ENCODE measurements at regions not wholly inside any gene's neighbourhood (a gene's known extent, or its start where the extent isn't known, plus 50 kb on each side); places are given as distances from the start of the nearest gene placed in this dataset.

DNA sequence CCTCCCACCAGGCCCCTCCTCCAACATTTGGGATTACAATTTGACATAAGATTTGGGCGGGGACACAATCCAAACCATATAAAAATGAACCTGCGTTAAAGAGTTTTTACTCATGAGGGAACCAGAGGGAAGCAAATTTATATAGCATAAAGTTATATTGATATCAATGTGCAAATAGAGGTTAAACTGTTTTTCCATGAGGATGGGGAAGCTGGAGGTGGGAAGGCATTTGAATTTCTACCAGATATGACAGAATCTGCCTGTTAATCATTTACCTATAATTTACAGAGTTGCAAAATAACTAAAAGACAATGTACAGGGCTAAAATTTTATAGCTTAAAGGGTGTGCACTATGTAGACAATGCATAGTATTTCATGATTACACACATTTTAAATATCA, 322.0 kb upstream of the FKBP1C start:
- Histone ChIP-seq H3K27ac (ENCODE audit: poor library complexity, severe bottlenecking) (no peak overlapping the region), H3K27me3 (ENCODE audit: insufficient read depth, poor library complexity, severe bottlenecking) (peaks cover 5% of the 10 kb centered on the region), H3K4me3 (ENCODE audit: severe bottlenecking) (no peak overlapping the region)

DNA sequence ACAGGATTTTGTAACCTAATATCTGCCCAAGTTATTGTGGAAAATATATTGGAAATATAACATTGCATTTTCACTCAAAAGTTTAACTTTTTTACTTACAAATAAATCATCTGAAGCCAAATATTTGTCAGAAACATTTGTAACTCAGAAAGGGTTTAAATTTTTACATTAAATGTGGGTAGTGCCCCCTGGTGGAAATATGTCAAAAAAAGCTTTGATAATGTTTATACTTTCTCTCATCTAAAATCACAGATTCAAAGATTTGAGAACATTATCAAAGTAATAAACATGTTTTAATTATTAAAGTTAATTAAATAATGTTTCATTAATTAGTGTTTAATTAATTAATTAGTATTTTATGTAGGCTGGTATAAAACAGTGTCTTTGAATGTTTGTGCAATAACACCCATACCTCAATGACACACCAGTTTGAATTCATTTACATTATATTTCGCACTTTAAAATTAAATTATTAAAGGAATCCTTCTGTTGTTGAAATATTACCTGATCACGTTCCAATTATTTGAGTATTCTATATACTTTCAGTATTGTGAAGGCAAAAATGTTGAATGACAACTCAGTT, 320.1 kb upstream of the FKBP1C start:
- ATAC-seq (ENCODE audit: low read depth) = no peak
- TF ChIP-seq, protein P1, sequence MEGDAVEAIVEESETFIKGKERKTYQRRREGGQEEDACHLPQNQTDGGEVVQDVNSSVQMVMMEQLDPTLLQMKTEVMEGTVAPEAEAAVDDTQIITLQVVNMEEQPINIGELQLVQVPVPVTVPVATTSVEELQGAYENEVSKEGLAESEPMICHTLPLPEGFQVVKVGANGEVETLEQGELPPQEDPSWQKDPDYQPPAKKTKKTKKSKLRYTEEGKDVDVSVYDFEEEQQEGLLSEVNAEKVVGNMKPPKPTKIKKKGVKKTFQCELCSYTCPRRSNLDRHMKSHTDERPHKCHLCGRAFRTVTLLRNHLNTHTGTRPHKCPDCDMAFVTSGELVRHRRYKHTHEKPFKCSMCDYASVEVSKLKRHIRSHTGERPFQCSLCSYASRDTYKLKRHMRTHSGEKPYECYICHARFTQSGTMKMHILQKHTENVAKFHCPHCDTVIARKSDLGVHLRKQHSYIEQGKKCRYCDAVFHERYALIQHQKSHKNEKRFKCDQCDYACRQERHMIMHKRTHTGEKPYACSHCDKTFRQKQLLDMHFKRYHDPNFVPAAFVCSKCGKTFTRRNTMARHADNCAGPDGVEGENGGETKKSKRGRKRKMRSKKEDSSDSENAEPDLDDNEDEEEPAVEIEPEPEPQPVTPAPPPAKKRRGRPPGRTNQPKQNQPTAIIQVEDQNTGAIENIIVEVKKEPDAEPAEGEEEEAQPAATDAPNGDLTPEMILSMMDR (IDR thresholded peaks at IDR 0.05; ENCODE audit: poor library complexity, severe bottlenecking) = peak; percentile 78

More for the DNA sequence above, 322.0 kb upstream of the FKBP1C start:
- Histone ChIP-seq H3K4me1 (ENCODE audit: insufficient read depth, poor library complexity, severe bottlenecking) (no peaks in the 10 kb centered on the region), H3K36me3 (ENCODE audit: low read depth) (no peaks in the 10 kb centered on the region), H3K9me3 (ENCODE audit: severe bottlenecking) (no peaks in the 10 kb centered on the region)
- TF ChIP-seq, protein P1 (IDR thresholded peaks at IDR 0.05; ENCODE audit: poor library complexity, severe bottlenecking) = no peak
- ATAC-seq (ENCODE audit: low read depth) (no peak), DNase-seq (ENCODE audit: low spot score) (no peak)

DNA sequence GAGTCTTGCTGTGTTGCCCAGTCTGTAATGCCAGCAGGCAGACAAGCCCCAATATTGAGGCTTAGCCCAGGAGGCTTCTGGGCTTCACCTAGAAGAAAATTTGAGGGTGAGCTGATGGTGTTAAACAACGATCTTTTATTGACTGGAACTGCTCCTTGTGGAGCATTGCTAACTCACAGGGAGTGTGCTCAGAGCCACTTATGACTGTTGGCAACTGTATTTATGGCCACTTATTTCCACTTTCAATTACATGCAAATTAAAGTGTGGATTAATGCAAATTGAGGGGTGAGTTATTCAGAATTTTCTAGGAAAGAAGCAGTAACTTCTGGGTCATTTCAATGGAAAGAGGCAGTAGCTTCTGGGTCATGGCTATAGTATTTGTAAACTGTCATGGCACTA, 317.2 kb upstream of the FKBP1C start:
- Histone ChIP-seq H3K9me3 (ENCODE audit: severe bottlenecking) (no peaks in the 10 kb centered on the region), H3K4me1 (ENCODE audit: insufficient read depth, poor library complexity, severe bottlenecking) (no peaks in the 10 kb centered on the region), H3K4me3 (ENCODE audit: severe bottlenecking) (no peak overlapping the region), H3K27ac (ENCODE audit: poor library complexity, severe bottlenecking) (no peak overlapping the region), H3K27me3 (ENCODE audit: insufficient read depth, poor library complexity, severe bottlenecking) (no peaks in the 10 kb centered on the region), H3K36me3 (ENCODE audit: low read depth) (no peaks in the 10 kb centered on the region)
- DNase-seq (ENCODE audit: low spot score) (no peak), ATAC-seq (ENCODE audit: low read depth) (no peak)
- TF ChIP-seq, protein P1 (IDR thresholded peaks at IDR 0.05; ENCODE audit: poor library complexity, severe bottlenecking) = no peak

More for the DNA sequence above, 320.1 kb upstream of the FKBP1C start:
- no peak overlapping the region for H3K4me3 ChIP-seq (ENCODE audit: severe bottlenecking)
- no peak overlapping the region for H3K27ac ChIP-seq (ENCODE audit: poor library complexity, severe bottlenecking)
- no peaks in the 10 kb centered on the region for H3K36me3 ChIP-seq (ENCODE audit: low read depth)
- H3K9me3 ChIP-seq (ENCODE audit: severe bottlenecking) = no peaks in the 10 kb centered on the region
- no peak for DNase-seq (ENCODE audit: low spot score)
- H3K27me3 ChIP-seq (ENCODE audit: insufficient read depth, poor library complexity, severe bottlenecking) = peaks cover 5% of the 10 kb centered on the region
- H3K4me1 ChIP-seq (ENCODE audit: insufficient read depth, poor library complexity, severe bottlenecking) = no peaks in the 10 kb centered on the region

DNA sequence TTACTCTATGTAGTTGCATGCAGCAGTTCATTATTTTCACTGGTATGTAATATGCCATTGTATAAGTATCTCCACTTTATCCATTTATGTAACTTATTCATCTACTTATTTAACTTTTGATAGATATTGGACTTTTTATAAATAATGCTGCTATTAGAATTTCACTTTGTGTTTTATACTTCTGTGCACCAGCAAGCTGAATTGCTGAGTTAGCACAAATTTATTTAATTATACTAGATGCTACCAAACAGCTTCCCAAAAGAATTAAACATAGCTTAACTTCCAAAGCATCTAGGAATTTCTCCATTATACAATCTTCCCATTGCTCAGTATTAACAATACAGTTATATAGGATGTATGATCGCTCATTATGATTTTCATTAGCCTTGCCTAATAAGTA, 308.0 kb upstream of the FKBP1C start:
- TF ChIP-seq, protein P1 (IDR thresholded peaks at IDR 0.05; ENCODE audit: poor library complexity, severe bottlenecking) = no peak
- H3K36me3 ChIP-seq (ENCODE audit: low read depth) = no peaks in the 10 kb centered on the region

DNA sequence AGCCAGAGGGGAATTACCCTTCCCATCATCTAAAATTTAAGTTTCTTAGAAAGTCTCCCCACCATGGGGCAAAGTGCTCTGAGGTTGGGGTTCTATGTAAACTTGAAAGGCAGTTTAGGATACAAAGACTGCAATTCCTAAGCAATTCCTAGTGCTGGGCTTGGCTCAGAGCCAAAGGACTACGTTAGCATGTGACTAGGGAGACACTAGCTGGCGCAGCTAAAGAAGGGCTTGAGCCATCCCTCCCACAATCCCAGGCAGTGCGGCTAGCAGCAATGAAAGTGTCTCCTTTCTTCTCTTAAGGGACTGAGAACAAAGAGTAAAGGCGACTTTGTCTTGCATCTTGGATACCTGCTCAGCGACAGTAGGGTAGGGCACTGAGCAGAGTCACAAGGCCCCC, 306.6 kb upstream of the FKBP1C start:
- ATAC-seq (ENCODE audit: low read depth) = no peak
- H3K4me1 ChIP-seq (ENCODE audit: insufficient read depth, poor library complexity, severe bottlenecking) = no peaks in the 10 kb centered on the region
- H3K9me3 ChIP-seq (ENCODE audit: severe bottlenecking) = no peaks in the 10 kb centered on the region
- H3K4me3 ChIP-seq (ENCODE audit: severe bottlenecking) = no peak overlapping the region
- H3K36me3 ChIP-seq (ENCODE audit: low read depth) = no peaks in the 10 kb centered on the region
- TF ChIP-seq, protein P1 (IDR thresholded peaks at IDR 0.05; ENCODE audit: poor library complexity, severe bottlenecking) = no peak
- no peak overlapping the region for H3K27ac ChIP-seq (ENCODE audit: poor library complexity, severe bottlenecking)
- DNase-seq (ENCODE audit: low spot score) = no peak
- H3K27me3 ChIP-seq (ENCODE audit: insufficient read depth, poor library complexity, severe bottlenecking) = no peaks in the 10 kb centered on the region

More for the DNA sequence above, 308.0 kb upstream of the FKBP1C start:
- no peaks in the 10 kb centered on the region for H3K4me1 ChIP-seq (ENCODE audit: insufficient read depth, poor library complexity, severe bottlenecking)
- no peaks in the 10 kb centered on the region for H3K9me3 ChIP-seq (ENCODE audit: severe bottlenecking)
- DNase-seq (ENCODE audit: low spot score) = no peak
- H3K4me3 ChIP-seq (ENCODE audit: severe bottlenecking) = no peak overlapping the region
- no peak overlapping the region for H3K27ac ChIP-seq (ENCODE audit: poor library complexity, severe bottlenecking)
- no peaks in the 10 kb centered on the region for H3K27me3 ChIP-seq (ENCODE audit: insufficient read depth, poor library complexity, severe bottlenecking)
- ATAC-seq (ENCODE audit: low read depth) = no peak
